ENCODE measurements at regions not wholly inside any gene's neighbourhood (a gene's known extent, or its start where the extent isn't known, plus 50 kb on each side); places are given as distances from the start of the nearest gene placed in this dataset.
"Not testable (repeated sequence)": the region's sequence is repeated elsewhere in the genome, so short reads cannot be mapped to it uniquely, and the experiment has no call there.

GRCh38 chr2:83089051-83089450 is 1370.0 kb downstream of the SUCLG1 start:
- not testable (repeated sequence) for DNase-seq

- DNase-seq: no peak
These were observed 1373.2 kb downstream of the SUCLG1 start for GRCh38 chr2:83085869-83086268.

GRCh38 chr2:83081826-83082690 is 1377.0 kb downstream of the SUCLG1 start:
- peak; percentile 27 for DNase-seq

- no peak for DNase-seq
These were observed 1380.1 kb downstream of the SUCLG1 start for GRCh38 chr2:83079007-83079406.

GRCh38 chr2:83072767-83073166 is 1386.3 kb downstream of the SUCLG1 start:
- DNase-seq: no peak

DNA sequence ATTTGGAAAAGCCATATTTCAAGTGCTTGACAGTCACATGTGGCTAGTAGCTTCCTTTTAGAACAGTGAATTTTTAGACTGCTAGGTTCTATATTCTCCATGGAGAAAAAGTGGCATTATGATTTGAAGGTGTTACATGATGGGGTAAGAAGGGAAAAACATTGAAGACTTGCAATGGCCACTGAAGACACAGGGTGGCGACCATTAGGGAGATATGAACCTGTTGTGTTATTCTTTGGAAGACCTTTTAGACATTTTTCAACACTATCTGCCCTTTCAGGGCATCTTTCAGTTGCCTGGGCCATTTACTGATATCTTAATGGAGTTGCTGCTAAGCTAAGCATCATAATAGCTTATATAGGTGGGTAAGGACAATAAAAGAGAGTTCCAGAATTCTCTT is 1387.2 kb downstream of the SUCLG1 start:
- no peak for DNase-seq

GRCh38 chr2:83071352-83071751 is 1387.7 kb downstream of the SUCLG1 start:
- DNase-seq: no peak

DNA sequence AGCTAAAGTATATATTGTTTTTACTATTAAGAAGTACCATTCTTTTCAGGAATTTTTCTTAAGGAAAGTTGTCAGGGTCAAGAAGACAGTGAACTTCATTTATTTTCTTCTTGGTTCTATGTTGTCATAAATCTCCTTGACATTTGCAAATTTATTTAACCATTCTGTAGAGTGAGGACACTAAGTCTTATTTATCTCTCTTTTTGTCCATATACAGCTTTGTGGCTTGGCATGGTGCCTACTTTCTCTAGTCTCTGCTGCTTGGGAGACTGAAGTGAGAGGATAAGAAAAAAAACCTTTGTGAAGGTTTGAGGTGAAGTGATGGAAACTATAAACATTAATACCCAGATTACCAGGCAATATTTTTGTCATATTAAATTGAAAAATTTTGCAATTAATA is 1389.4 kb downstream of the SUCLG1 start:
- no peak for DNase-seq

DNA sequence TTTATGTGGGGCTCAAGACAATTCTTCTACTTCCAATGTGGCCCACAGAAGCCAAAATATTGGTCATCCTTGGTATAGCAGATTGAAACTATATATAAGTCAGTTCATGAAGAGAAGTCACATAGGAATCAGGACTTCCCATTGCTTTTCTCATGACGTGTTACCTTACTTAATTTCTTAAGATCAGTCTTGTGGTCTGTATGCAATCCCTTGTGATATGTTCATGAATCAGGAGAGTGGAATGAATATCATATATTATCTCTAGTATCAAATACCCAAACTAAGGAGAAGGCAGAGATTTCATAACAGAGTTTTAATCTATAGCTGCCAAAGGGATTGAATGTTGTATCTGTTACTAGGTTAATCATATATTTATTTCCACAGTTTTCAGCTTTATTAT is 1390.4 kb downstream of the SUCLG1 start:
- no peak for DNase-seq

GRCh38 chr2:83067947-83068346 is 1391.1 kb downstream of the SUCLG1 start:
- no peak for DNase-seq

- no peak for DNase-seq
These were observed 1395.1 kb downstream of the SUCLG1 start for GRCh38 chr2:83063933-83064332.

DNA sequence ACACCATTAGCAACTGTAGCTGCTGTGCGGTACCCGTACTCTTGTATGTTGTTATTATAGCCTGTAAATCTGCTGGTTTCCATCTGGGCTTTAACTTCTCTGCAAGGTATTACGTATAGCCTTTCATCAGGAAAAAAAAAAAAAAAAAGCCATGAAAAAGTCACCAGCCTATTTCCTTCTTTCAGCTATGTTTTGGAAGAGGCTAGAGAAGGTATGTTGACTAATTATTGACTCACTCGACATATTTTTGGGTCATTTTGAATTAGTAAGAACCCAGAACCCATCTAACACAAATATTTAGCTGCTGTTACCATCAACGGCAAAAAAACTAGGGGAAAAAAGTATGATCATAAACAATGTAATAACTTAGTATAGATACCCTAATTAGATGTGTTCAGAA is 1395.6 kb downstream of the SUCLG1 start:
- DNase-seq: no peak

DNA sequence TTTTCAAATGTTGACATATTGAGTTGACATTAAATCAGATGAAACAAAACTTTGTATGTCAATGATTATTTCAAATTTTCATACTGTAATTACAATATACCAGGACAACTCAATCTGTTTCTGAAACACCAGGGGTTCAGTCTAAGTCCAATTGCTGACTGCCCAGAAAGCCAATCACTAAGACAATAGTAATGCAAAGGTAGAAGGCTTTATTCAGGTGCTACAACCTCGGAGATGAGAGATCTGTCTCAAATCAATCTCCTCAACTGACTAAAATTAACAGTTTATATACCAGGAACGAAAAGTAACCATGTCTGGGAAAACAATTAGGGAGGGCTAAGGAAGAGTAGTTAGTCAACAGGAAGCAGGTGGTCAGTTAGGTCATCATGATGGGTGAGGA is 1400.4 kb downstream of the SUCLG1 start:
- DNase-seq: no peak

DNA sequence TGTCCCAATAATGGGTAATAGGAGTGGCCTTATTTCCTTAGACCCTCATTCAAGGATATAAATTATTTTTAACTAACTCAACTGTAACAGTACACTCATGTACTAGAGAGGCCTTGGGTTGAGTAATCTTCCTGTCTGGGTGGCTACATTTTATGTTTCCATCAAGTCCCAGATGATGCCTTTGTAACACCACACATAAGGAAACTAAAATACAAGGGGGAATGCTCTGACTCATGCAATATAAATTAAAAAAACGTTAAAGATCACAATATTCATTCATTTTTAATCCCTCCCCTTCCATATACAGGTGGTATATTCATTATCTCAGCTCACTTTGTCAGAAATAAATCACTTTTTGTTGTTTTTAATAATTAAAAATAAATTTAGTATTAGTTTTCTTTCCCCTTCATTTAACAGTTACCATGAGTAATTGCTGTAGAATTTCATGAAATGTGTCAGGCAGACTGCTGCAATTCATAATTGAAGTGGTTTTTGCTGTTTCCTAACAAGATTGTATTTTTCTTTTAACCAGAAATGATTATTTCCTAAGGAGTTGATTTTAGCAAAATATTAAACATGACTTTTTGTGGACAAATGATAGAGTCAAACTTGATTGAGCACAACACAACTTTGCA is 1403.6 kb downstream of the SUCLG1 start:
- DNase-seq: no peak

- no peak for DNase-seq
These were observed 1404.3 kb downstream of the SUCLG1 start for GRCh38 chr2:83054751-83055150.

DNA sequence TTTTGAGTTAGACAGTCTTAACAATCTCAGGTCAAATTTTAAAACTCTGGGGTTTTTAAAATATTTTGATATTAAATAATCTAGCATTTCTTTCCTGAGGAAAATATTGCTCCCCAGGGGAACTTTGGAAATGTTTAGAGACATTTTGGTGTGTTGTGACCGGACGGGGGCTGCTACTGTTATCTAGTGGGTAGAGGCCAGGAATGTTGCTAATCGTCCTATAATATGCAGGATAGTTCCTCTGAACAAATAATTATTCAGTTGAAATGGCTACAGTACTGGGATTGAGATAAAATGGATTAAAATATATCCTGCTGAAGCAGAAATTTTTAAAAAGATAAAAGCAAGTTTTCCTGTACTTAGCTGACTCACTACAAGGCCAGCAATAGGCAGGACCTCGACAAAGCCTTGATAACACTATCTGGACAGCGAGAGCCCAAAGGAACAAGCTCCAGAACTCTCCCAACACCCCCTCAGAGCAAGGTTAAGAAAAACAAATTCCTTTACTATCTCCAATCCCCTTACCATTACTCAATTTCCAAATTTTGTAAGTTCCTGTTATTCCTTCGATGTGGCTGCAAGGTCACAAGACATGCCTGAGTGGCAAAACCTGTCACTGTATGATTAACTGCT is 1407.4 kb downstream of the SUCLG1 start:
- no peak for DNase-seq

DNA sequence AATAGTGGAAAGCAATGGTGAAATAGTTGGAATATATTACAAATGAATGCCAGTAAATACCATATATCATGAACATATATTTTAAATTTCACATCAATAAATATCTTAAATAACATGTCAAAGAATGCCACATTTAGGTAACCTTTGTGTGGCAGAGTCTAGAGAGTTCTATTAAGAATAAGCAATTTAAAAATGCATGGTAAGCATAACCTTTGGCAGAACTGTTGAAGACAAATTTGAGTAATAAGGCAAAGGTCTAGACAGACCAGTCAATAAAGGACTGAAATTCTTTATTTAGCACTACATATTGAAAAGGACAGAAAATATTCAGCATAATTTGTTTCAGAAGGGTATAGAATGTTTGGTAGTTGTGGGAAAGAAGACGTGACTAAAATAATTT is 1417.0 kb downstream of the SUCLG1 start:
- DNase-seq: no peak

DNA sequence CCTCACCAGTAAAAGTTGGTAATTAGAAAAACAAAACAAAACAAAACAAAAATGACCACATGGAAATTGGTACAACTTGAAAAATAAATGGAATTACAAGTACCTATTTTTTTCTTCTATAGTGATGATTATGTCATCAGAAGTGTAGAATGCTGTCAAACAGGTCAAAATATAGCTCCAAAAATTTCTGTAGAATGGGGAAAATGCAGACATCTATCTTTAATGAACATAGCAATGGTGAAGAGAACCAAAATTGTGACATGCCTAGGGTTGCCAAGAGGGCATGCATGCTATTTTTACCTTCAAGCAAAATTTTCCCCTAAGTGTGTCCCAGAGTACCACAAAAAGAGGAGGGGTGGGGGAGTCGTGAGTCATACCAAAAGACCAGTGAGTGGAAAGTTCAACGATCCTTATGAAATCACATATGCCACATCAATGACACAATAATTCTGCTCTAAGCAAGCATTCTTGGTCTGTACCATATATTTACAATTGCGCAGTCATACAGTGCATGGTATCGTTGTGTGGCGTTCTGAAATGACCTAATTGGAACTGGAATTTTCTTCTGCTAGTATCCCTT is 1436.4 kb downstream of the SUCLG1 start:
- no peak for DNase-seq

DNA sequence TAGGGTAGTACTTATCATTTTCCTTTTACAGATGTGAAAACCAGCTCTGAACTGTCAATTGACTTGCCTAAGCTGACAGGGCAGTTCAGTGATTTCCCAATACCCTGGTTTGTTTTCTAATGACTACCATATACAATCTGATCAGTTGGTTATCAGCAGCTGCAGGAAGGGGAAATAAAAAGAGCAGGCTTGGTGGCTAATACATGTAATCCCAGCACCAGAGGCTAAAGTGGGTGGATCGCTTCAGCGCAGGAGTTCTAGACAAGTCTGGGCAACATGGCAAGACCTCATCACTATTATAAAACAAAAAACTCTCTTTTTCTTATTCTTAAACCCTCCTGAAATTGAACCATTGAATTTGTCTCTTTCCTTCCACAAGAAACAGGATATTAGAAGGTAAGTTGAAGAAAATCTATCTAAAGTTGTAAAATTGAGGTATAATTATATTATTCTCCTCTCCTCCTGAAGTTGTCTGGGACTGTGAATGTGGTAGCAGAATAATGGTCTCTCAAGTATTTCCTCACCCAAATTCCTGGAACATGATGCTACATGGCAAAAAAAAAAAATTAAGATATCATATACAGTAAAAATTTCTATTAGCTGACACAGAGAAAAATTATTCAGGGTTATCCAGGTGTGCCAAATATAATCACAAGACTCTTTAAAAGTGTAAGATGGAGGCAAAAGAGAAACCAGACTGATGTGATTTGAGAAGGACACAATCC is 1441.6 kb downstream of the SUCLG1 start:
- no peak for DNase-seq

DNA sequence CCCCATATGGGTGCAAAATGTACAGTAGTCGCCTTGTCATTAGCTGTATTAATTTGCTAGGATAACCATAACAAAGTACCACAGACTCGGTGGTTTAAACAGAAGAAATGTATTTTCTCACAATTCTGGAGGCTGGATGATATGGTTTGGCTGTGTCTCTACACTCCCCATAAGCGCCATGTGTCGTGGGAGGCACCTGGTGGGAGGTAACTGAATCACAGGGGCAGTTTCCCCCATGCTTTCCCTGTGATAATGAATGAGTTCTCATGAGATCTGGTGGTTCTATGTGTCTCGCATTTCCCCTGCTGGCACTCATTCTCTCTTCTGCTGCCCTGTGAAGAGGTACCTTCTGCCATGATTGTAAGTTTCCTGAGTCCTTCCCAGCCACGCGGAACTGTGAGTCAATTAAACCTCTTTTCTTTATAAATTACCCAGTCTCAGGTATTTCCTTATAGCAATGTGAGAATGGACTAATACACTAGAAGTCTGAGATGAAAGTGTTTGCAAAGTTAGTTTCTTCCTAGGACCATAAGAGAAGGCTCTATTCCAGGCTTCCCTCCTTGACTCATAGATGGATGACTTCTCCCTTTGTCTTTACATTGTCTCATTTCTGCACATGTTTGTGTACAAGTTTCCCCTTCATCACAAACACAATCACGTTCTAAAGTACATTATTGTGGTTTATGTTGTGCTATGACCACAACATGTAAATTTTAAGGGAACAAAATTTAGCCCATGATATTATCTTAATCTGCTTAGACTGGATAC is 1442.6 kb downstream of the SUCLG1 start:
- DNase-seq: no peak

DNA sequence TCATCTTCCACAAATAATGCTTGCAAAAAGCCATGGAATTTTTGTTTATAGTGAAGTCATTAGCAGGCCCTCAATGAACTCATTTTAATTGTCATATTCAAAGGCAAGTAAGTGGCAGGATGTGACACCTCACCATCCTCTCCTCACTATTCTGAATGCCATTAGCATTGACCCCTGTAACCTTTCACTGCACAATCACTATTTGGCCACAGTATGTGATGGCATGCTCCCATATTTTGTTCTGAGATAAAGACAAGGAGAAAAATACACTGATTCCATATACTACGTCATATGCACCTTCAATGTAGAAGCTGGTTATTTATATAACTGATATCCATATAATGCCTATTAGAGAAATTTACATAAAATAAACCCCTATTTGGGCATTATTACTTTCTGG is 1443.2 kb downstream of the SUCLG1 start:
- no peak for DNase-seq

DNA sequence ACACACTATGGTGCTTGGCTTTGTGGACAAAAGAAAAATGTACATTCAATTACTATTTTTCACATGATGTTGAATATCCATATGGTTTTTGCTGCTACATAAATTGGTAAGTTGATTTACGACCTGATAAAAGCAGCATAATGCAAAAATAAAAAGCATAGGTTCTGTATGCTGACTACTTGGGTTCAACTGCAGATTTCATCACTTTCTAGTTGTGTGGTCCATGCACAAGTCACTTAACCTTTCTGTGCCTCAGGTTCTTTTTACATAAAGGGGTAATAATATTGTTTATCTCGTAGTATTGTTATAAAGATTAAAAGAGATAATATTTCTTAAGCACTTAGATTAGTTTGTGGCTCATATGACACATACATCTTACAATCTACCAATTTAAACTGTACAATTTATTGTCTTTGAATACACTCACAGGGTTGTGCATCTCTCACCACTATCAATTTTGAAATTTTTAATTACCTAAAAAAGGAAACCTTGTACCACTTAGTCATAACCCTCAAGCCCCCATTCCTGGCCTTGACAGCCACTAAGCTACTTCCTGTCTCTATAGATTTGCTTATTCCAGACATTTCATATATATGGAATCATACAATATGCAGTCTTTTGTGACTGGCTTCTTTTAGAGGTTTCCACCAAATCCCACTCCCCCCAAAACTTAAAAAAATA is 1443.9 kb downstream of the SUCLG1 start:
- DNase-seq: no peak

All from left hindlimb (tissue), 1 donor.